Ishikawa (cell line): ENCODE measurements at regions not wholly inside any gene's neighbourhood (a gene's known extent, or its start where the extent isn't known, plus 50 kb on each side); places are given as distances from the start of the nearest gene placed in this dataset.

Experiments used
- EGR1 ChIP-seq: IDR thresholded peaks from 2 replicates; pipeline ENCODE4 v1.6.1; 2012
- EP300 ChIP-seq: IDR thresholded peaks from 2 replicates; pipeline ENCODE4 v1.6.1; 2012; ENCODE audit warnings: borderline replicate concordance
- RAD21 ChIP-seq: IDR thresholded peaks from 2 replicates; pipeline ENCODE4 v1.6.1; 2012; ENCODE audit warnings: low read depth

DNA sequence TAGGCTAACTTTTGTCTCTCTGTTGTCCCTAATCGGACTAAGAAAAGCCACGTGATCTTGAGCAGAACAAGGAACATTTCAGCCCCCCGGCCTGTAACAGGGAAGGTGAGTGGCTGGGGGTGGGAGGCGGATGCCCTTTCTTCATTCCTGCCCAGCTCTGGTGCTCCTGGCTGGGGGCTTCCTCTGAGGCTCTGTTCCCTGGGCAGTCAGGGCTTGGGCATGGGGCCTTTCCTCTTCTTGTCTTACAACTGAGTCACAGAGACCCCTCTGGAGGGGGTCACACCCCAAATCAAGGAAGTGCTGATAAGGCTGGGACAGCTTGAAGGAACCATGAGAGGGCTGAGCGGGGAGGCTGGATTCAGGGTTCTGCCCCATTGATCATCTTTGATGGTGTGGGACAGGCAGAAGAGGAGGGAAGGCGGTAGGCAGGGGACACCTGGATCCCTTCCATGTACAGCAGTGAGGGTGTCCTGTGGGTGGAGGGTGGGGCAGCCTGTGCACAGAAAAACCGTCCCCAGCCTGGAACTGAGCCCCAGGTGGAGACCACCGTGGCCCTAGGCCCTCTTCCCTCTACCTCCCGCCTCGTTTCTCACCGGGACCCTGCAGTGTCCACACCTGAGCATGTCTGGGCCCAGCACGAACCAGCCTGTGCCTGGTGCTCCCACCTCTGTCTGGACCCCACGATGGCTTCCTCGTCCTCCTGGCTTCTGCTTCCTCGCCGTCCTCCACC, 257.7 kb upstream of the IRX1 start:
- TF ChIP-seq EP300 (no peak), RAD21 (no peak), EGR1 (no peak)
